NCI-H69 (cell line): ENCODE measurements at regions not wholly inside any gene's neighbourhood (a gene's known extent, or its start where the extent isn't known, plus 50 kb on each side); places are given as distances from the start of the nearest gene placed in this dataset.

ENCODE experiments used
- DNase-seq: peaks from one replicate; lab custom pipeline; 2025; lab: John Stamatoyannopoulos, UW

GRCh38 chr18:67650686-67651385 lies 134.3 kb upstream of the DSEL start:
- DNase-seq = no peak

- DNase-seq = no peak
Observed at GRCh38 chr18:67646890-67647289, 130.4 kb upstream of the DSEL start.

GRCh38 chr18:67644226-67644625 lies 127.7 kb upstream of the DSEL start:
- no peak for DNase-seq

GRCh38 chr18:67639872-67640271 lies 123.4 kb upstream of the DSEL start:
- no peak for DNase-seq

- DNase-seq = no peak
Observed at GRCh38 chr18:67636597-67637385, 120.3 kb upstream of the DSEL start.

GRCh38 chr18:67634631-67635338 lies 118.3 kb upstream of the DSEL start:
- DNase-seq = no peak

GRCh38 chr18:67633939-67634338 lies 117.4 kb upstream of the DSEL start:
- no peak for DNase-seq

- DNase-seq = no peak
Observed at GRCh38 chr18:67621906-67622305, 105.4 kb upstream of the DSEL start.

GRCh38 chr18:67621049-67621713 lies 104.7 kb upstream of the DSEL start:
- no peak for DNase-seq

GRCh38 chr18:67618061-67618460 lies 101.5 kb upstream of the DSEL start:
- no peak for DNase-seq

- no peak for DNase-seq
Observed at GRCh38 chr18:67615876-67616275, 99.4 kb upstream of the DSEL start.

GRCh38 chr18:67613731-67614130 lies 97.2 kb upstream of the DSEL start:
- DNase-seq = no peak

- no peak for DNase-seq
Observed at GRCh38 chr18:67612281-67612680, 95.8 kb upstream of the DSEL start.

- DNase-seq = no peak
Observed at GRCh38 chr18:67608615-67609273, 92.2 kb upstream of the DSEL start.

- DNase-seq = no peak
Observed at GRCh38 chr18:67608191-67608590, 91.7 kb upstream of the DSEL start.

GRCh38 chr18:67600181-67601180 lies 84.0 kb upstream of the DSEL start:
- DNase-seq = no peak

- DNase-seq = no peak
Observed at GRCh38 chr18:67599277-67599676, 82.8 kb upstream of the DSEL start.

GRCh38 chr18:67597759-67598158 lies 81.2 kb upstream of the DSEL start:
- no peak for DNase-seq

- no peak for DNase-seq
Observed at GRCh38 chr18:67596003-67596402, 79.5 kb upstream of the DSEL start.

- peak; percentile 29 for DNase-seq
Observed at GRCh38 chr18:67590571-67591141, 74.1 kb upstream of the DSEL start.
